Fibroblast of lung (primary cell): ENCODE measurements at regions not wholly inside any gene's neighbourhood (a gene's known extent, or its start where the extent isn't known, plus 50 kb on each side); places are given as distances from the start of the nearest gene placed in this dataset.

Experiments used
- EZH2 ChIP-seq: IDR thresholded peaks from 2 replicates; pipeline ENCODE4 v1.5.1; 2012; ENCODE audit warnings: low read length, control low read depth, mild to moderate bottlenecking; ENCODE audit errors: missing control alignments
- TF ChIP-seq, protein P1 (sequence below), 2 donors: IDR thresholded peaks in 1 of 2; conservative IDR thresholded peaks in 1 of 2; 1 replicate in 1 of 2; 2 replicates in 1 of 2; pipeline ENCODE4 v1.5.1; 2011 to 2012; ENCODE audit warnings: low read length in 2 of 2, control low read depth in 1 of 2, inconsistent platforms in 1 of 2, low read depth in 1 of 2, mild to moderate bottlenecking in 1 of 2

DNA sequence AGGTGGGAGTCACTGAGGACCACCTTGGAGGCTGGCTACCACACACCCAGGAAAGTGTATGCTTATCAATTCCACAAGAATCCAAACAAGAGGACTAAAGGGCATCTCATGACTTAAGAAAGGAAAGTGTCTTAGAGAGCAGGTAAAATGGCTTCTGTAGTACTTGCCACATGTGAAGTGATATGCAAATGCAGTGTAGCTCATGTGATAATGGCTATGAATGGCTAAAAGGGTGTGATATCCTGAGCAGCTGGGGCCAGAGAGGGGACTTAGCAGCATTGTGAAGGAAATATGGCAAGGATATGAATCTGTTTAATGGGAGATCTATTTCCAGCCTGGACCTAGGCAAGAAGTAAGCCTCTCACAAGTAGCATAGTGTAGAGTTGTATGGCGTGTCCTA lies 90.5 kb downstream of the BUB3 start:
- TF ChIP-seq, protein P1, sequence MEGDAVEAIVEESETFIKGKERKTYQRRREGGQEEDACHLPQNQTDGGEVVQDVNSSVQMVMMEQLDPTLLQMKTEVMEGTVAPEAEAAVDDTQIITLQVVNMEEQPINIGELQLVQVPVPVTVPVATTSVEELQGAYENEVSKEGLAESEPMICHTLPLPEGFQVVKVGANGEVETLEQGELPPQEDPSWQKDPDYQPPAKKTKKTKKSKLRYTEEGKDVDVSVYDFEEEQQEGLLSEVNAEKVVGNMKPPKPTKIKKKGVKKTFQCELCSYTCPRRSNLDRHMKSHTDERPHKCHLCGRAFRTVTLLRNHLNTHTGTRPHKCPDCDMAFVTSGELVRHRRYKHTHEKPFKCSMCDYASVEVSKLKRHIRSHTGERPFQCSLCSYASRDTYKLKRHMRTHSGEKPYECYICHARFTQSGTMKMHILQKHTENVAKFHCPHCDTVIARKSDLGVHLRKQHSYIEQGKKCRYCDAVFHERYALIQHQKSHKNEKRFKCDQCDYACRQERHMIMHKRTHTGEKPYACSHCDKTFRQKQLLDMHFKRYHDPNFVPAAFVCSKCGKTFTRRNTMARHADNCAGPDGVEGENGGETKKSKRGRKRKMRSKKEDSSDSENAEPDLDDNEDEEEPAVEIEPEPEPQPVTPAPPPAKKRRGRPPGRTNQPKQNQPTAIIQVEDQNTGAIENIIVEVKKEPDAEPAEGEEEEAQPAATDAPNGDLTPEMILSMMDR (conservative IDR thresholded peaks at IDR 0.05 in 1 of 2, IDR thresholded peaks at IDR 0.05 in 1 of 2; ENCODE audit: low read depth in 1 of 2, low read length in 2 of 2), result no peak
- no peak for TF ChIP-seq EZH2
